K562 (cell line): ENCODE measurements at regions not wholly inside any gene's neighbourhood (a gene's known extent, or its start where the extent isn't known, plus 50 kb on each side); places are given as distances from the start of the nearest gene placed in this dataset.

Experiments
- ATAC-seq: fragments of 200-7000 bp; cut with Tn5 transposase; 3 replicates; pipeline ENCODE4 v1.9.1; 2020; ENCODE audit warnings: moderate library complexity
- BruUV-seq: library from RNA; stranded (reverse); fragments of 400-500 nt; replicated peaks from 2 replicates; lab custom pipeline; 2021; lab: Mats Ljungman, UMichigan
- CTCF ChIA-PET: fragments of 300-600 bp; formaldehyde crosslinking; extraction: SDS; loops from one replicate; lab custom pipeline; 2021; ENCODE audit warnings: low intra/inter-chr PET ratio; lab: Yijun Ruan, JAX
- POLR2A ChIA-PET: fragments of 300-600, 350-650 bp; sonication (Branson Sonifier 250); formaldehyde crosslinking; extraction: SDS; loops from one replicate; lab custom pipeline; 2021; ENCODE audit warnings: antibody characterized with exemption, inconsistent platforms; lab: Yijun Ruan, JAX
- DNase-seq, 4 experiments: peaks; one replicate each; pipeline versions ENCODE4 v3.0.0 to v3.0.0-alpha.2; 2011 to 2018; ENCODE audit warnings: low spot score in 3 of 4, mixed read lengths in 3 of 4; ENCODE audit errors: extremely low read depth in 1 of 4
- FAIRE-seq: peaks from 2 replicates; lab custom pipeline; 2011; peaks lifted over from hg19 to GRCh38; lab: Jason Lieb, UNC
- H2AFZ ChIP-seq: 2 replicates; pipeline ENCODE4 v1.6.0; 2011; ENCODE audit warnings: low read depth, low read length, control low read depth, inconsistent platforms
- H3K27ac ChIP-seq: fragments of 200-600 bp; 3 replicates; pipeline ENCODE4 v1.8.0; 2011; ENCODE audit warnings: low read depth, mild to moderate bottlenecking, control low read depth, inconsistent platforms, low read length, moderate library complexity, mixed read lengths; ENCODE audit errors: extremely low read depth
- H3K27me3 ChIP-seq, 2 experiments: fragments of 300-600 bp in 1 of 2; 2 replicates in 1 of 2; 3 replicates in 1 of 2; pipeline versions ENCODE4 v1.6.0 to v1.8.0; 2011; ENCODE audit warnings: inconsistent platforms in 2 of 2, low read length in 2 of 2, mild to moderate bottlenecking in 1 of 2, mixed read lengths in 1 of 2, moderate library complexity in 1 of 2; ENCODE audit not compliant: control insufficient read depth in 2 of 2, insufficient read depth in 2 of 2
- H3K36me3 ChIP-seq: fragments of 300-600 bp; 3 replicates; pipeline ENCODE4 v1.8.0; 2011; ENCODE audit warnings: mild to moderate bottlenecking, low read length, inconsistent platforms; ENCODE audit not compliant: control insufficient read depth, insufficient read depth
- H3K4me1 ChIP-seq, 2 experiments: fragments of 200-600 bp in 1 of 2; replicated peaks in 1 of 2; 2 replicates in 1 of 2; 3 replicates in 1 of 2; pipeline versions ENCODE4 v1.5.1 to v1.8.0; 2011; ENCODE audit warnings: inconsistent platforms in 2 of 2, low read length in 2 of 2, mild to moderate bottlenecking in 1 of 2, mixed read lengths in 1 of 2, moderate library complexity in 1 of 2; ENCODE audit not compliant: control insufficient read depth in 2 of 2, insufficient read depth in 2 of 2
- H3K4me2 ChIP-seq: 2 replicates; pipeline ENCODE4 v1.6.1; 2011; ENCODE audit warnings: low read length, control low read depth, inconsistent platforms, mixed read lengths; ENCODE audit not compliant: insufficient read depth
- H3K4me3 ChIP-seq: fragments of 200-600 bp; sonication (generic), shearing (Covaris generic); 2 replicates; pipeline ENCODE4 v1.5.1; 2016; ENCODE audit warnings: control low read depth, inconsistent platforms
- H3K79me2 ChIP-seq: fragments of 200-600 bp; 3 replicates; pipeline ENCODE4 v1.8.0; 2011; ENCODE audit warnings: low read length, inconsistent platforms; ENCODE audit not compliant: control insufficient read depth, insufficient read depth
- H3K9ac ChIP-seq, 2 experiments: 2 replicates each; pipeline versions ENCODE4 v1.6.0 to v1.6.1; 2011; ENCODE audit warnings: low read depth in 2 of 2, low read length in 2 of 2, control low read depth in 1 of 2, inconsistent platforms in 1 of 2, mild to moderate bottlenecking in 1 of 2, mixed read lengths in 1 of 2; ENCODE audit not compliant: insufficient read depth in 1 of 2
- H3K9me1 ChIP-seq: one replicate; pipeline ENCODE4 v1.6.0; 2011; ENCODE audit warnings: inconsistent platforms, mild to moderate bottlenecking, low read length, moderate library complexity; ENCODE audit not compliant: control insufficient read depth, insufficient read depth
- H3K9me3 ChIP-seq: replicated peaks from 2 replicates; pipeline ENCODE4 v1.5.1; 2011; ENCODE audit warnings: low read depth, low read length, inconsistent platforms; ENCODE audit not compliant: control insufficient read depth, insufficient read depth
- H4K20me1 ChIP-seq: replicated peaks from 2 replicates; pipeline ENCODE4 v1.6.1; 2011; ENCODE audit warnings: low read length, inconsistent platforms, mixed read lengths; ENCODE audit not compliant: control insufficient read depth, insufficient read depth
- ATF6 ChIP-seq: sonication (generic); formaldehyde crosslinking; IDR thresholded peaks from 2 replicates; pipeline ENCODE4 v1.4.0; 2020; ENCODE audit warnings: mild to moderate bottlenecking, missing genetic modification reagents
- ETS2 ChIP-seq: IDR thresholded peaks from 2 replicates; pipeline ENCODE4 v1.6.1; 2016; ENCODE audit warnings: borderline replicate concordance, missing genetic modification characterization, mild to moderate bottlenecking, moderate library complexity, missing compliant biosample characterization; ENCODE audit not compliant: poor library complexity, severe bottlenecking
- MITF ChIP-seq: IDR thresholded peaks from 2 replicates; pipeline ENCODE4 v1.6.1; 2014; ENCODE audit warnings: antibody characterized with exemption
- OTX1 ChIP-seq: fragments of 450-650 bp; formaldehyde crosslinking; IDR thresholded peaks from 2 replicates; pipeline ENCODE4 v1.4.0; 2022; ENCODE audit warnings: mild to moderate bottlenecking
- RFX7 ChIP-seq: fragments of 250-450 bp; sonication (Bioruptor Pico); IDR thresholded peaks from 2 replicates; pipeline ENCODE4 v1.5.1; 2021; ENCODE audit warnings: mild to moderate bottlenecking
- ZBTB1 ChIP-seq: sonication (generic); formaldehyde crosslinking; IDR thresholded peaks from 2 replicates; pipeline ENCODE4 v1.8.1; 2023; ENCODE audit warnings: missing genetic modification reagents, low read depth, mild to moderate bottlenecking, borderline replicate concordance
- ZNF311 ChIP-seq: fragments of 250-450 bp; sonication (Bioruptor Pico); IDR thresholded peaks from 2 replicates; pipeline ENCODE4 v1.4.0; 2020; ENCODE audit warnings: mild to moderate bottlenecking, moderate library complexity
- ZNF79 ChIP-seq: fragments of 250-450 bp; sonication (Bioruptor Pico); IDR thresholded peaks from 2 replicates; pipeline ENCODE4 v1.4.0; 2020; ENCODE audit warnings: low read depth, mild to moderate bottlenecking, moderate library complexity
- WGBS: fragments of 100-300 bp; shearing (Covaris generic); methylation state at CpG from one replicate; pipeline ENCODE4 v1.1.6; 2016; ENCODE audit warnings: low coverage, mixed read lengths; ENCODE audit not compliant: insufficient coverage; ENCODE audit errors: missing lambda C conversion rate; 5-methylcytosine and 5-hydroxymethylcytosine counted together
- in situ Hi-C: fragments of 300-500 bp; cut with MboI; formaldehyde crosslinking; loops from 4 replicates; pipeline ENCODE4 v1.15.0; 2018; ENCODE audit warnings: inconsistent platforms, mixed read lengths
- intact Hi-C: fragments of 100-400 bp; cut with micrococcal nuclease; formaldehyde crosslinking; loops from 2 replicates; pipeline ENCODE4 v1.14.2; 2022

GRCh38 chr11:41982975-41983374 lies 523.5 kb upstream of the LRRC4C start:
- DNase-seq, result no peak
- no peak for FAIRE-seq
- TF ChIP-seq ZBTB1 (no peak), ETS2 (tag) (no peak), OTX1 (CRISPR knock-in tag) (no peak), RFX7 (CRISPR knock-in tag) (no peak), MITF (no peak), ATF6 (no peak), ZNF311 (CRISPR knock-in tag) (no peak), ZNF79 (no peak)
- POLR2A ChIA-PET, result no interaction called here
- in situ Hi-C loops (no loop called here), intact Hi-C loops (no loop called here)
- no peak overlapping the region for H3K9ac ChIP-seq
- no peaks in the 10 kb centered on the region for H3K79me2 ChIP-seq
- no peak overlapping the region for H2AFZ ChIP-seq
- H3K9me1 ChIP-seq, result no peaks in the 10 kb centered on the region
- BruUV-seq, result no TSS peak
- no peak overlapping the region for H3K4me2 ChIP-seq
- WGBS, result 0% methylated on average over 3 of the region's 3 CpGs
- H4K20me1 ChIP-seq, result no peaks in the 10 kb centered on the region
- no peak overlapping the region for H3K27ac ChIP-seq
- ATAC-seq, result no peak
- H3K36me3 ChIP-seq, result no peaks in the 10 kb centered on the region
- CTCF ChIA-PET, result no interaction called here
- no peaks in the 10 kb centered on the region for H3K4me1 ChIP-seq
- H3K27me3 ChIP-seq, result no peaks in the 10 kb centered on the region
- H3K9me3 ChIP-seq, result no peaks in the 10 kb centered on the region
- no peak overlapping the region for H3K4me3 ChIP-seq
